Right lobe of liver (tissue), 6 donors: ENCODE measurements at regions not wholly inside any gene's neighbourhood (a gene's known extent, or its start where the extent isn't known, plus 50 kb on each side); places are given as distances from the start of the nearest gene placed in this dataset.

ENCODE experiments used
- ATAC-seq, 4 donors: fragments of 200-7000 bp; cut with Tn5 transposase; one replicate each; pipeline ENCODE4 v1.9.1; 2020; ENCODE audit warnings: mild to moderate bottlenecking in 4 of 4, moderate library complexity in 4 of 4
- DNase-seq, 3 donors: peaks; one replicate each; pipeline ENCODE4 v3.0.0-alpha.2; 2020
- H3K27ac ChIP-seq, 3 donors: fragments of 200-600 bp; one replicate each; pipeline ENCODE4 v1.8.0; 2022
- H3K27me3 ChIP-seq, 2 donors: fragments of 200-600 bp; one replicate each; pipeline ENCODE4 v1.8.0; 2022
- H3K36me3 ChIP-seq, 4 donors: fragments of 200-600 bp; sonication (generic) in 1 of 4; one replicate each; pipeline versions ENCODE4 v1.5.1 to v1.8.0; 2017 to 2022; ENCODE audit warnings: control low read depth in 1 of 4
- H3K4me1 ChIP-seq, 4 donors: fragments of 200-600 bp; sonication (generic) in 1 of 4; one replicate each; pipeline versions ENCODE4 v1.5.1 to v1.8.0; 2017 to 2022; ENCODE audit warnings: control low read depth in 1 of 4
- H3K4me3 ChIP-seq, 3 donors: fragments of 200-600 bp; one replicate each; pipeline ENCODE4 v1.8.0; 2022
- H3K9me3 ChIP-seq, 4 donors: fragments of 200-600 bp; sonication (generic) in 1 of 4; one replicate each; pipeline versions ENCODE4 v1.5.1 to v1.8.0; 2017 to 2022; ENCODE audit warnings: control low read depth in 1 of 4
- POLR2A ChIP-seq: fragments of 450-650 bp; IDR thresholded peaks from one replicate; pipeline ENCODE4 v1.6.1; 2017; ENCODE audit warnings: antibody characterized with exemption, mild to moderate bottlenecking
- WGBS: methylation state at CpG from one replicate; pipeline ENCODE4 v1.1.6; 2018; ENCODE audit warnings: low coverage, low lambda C conversion rate; ENCODE audit not compliant: insufficient coverage; ENCODE audit errors: missing lambda C conversion rate; 5-methylcytosine and 5-hydroxymethylcytosine counted together
- intact Hi-C, 2 donors: fragments of 100-400 bp; cut with DNase I; formaldehyde crosslinking; loops; one replicate each; pipeline versions ENCODE4 v1.11.2 to v1.14.1; 2022
- TF ChIP-seq, protein P1 (sequence below), 4 donors: fragments of 200-600 bp in 3 of 4; fragments of 450-650 bp in 1 of 4; IDR thresholded peaks; one replicate each; pipeline versions ENCODE4 v1.5.1 to v1.8.0; 2016 to 2022; ENCODE audit warnings: antibody characterized with exemption in 4 of 4, mild to moderate bottlenecking in 2 of 4
- donor health status: DM: no; HTN: yes; CAD: no.
- donor health status: DM: no; HTN: no; CAD: no.
- donor health status: DM: no; HTN: no; CAD: no.
- donor health status: DM: no; HTN: yes; CAD: no.
- donor health status: DM: no; HTN: yes; CAD: no.

DNA sequence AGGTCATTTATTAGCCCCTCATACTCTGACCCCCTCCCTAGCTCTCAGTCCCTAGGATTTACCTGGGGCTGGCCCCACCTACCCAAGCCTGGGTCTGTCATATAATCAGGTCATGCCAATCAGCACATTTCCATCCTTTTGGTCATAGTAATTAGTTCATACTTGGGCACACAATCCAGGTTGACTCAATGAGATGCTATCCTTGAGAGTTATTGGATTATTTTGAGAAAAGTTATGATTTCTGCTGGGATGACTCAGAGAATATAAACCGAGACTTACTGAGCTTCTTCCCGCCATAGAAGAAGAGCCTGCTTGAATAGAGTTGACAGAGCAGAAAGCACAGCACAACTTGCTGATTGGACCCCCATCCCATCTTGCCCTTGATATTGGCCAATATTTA lies 331.5 kb downstream of the CBLN1 start:
- intact Hi-C loops: no loop called here
- TF ChIP-seq, protein P1, sequence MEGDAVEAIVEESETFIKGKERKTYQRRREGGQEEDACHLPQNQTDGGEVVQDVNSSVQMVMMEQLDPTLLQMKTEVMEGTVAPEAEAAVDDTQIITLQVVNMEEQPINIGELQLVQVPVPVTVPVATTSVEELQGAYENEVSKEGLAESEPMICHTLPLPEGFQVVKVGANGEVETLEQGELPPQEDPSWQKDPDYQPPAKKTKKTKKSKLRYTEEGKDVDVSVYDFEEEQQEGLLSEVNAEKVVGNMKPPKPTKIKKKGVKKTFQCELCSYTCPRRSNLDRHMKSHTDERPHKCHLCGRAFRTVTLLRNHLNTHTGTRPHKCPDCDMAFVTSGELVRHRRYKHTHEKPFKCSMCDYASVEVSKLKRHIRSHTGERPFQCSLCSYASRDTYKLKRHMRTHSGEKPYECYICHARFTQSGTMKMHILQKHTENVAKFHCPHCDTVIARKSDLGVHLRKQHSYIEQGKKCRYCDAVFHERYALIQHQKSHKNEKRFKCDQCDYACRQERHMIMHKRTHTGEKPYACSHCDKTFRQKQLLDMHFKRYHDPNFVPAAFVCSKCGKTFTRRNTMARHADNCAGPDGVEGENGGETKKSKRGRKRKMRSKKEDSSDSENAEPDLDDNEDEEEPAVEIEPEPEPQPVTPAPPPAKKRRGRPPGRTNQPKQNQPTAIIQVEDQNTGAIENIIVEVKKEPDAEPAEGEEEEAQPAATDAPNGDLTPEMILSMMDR (IDR thresholded peaks at IDR 0.05): no peak
- TF ChIP-seq POLR2A: no peak
- WGBS: 79% methylated on average over 2 of the region's 2 CpGs

DNA sequence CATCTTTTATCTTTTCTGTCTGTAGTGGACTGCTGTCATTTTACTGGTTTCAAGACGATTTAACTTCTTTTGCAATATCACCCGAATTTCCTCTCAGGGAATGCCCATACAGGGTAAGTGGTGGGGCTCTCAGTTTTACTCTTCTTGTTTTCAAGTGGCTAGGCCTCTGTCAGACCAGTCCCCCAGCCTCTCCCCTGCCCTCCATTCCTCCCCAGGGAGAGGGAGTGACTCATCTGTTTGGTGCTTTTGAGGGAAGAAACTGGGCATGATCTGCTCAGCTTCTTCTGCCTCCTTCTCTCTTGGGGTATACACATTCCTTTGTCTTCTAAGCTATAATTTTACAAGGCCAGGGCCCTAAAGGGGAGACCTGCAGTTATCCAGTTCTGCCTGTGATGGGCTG lies 332.0 kb downstream of the CBLN1 start:
- Histone ChIP-seq H3K27me3 (no peaks in the 10 kb centered on the region), H3K27ac (no peak overlapping the region), H3K4me3 (no peak overlapping the region), H3K4me1 (no peaks in the 10 kb centered on the region), H3K9me3 (no peaks in the 10 kb centered on the region), H3K36me3 (no peaks in the 10 kb centered on the region)
- TF ChIP-seq, protein P1 (IDR thresholded peaks at IDR 0.05): no peak
- TF ChIP-seq POLR2A: no peak
- ATAC-seq (no peak), DNase-seq (no peak)
- 67% methylated on average over 1 of the region's 2 CpGs for WGBS
- intact Hi-C loops: no loop called here

More for the DNA sequence above, 331.5 kb downstream of the CBLN1 start:
- ATAC-seq (no peak), DNase-seq (no peak)
- Histone ChIP-seq H3K4me3 (no peak overlapping the region), H3K27ac (no peak overlapping the region), H3K27me3 (no peaks in the 10 kb centered on the region), H3K36me3 (no peaks in the 10 kb centered on the region), H3K4me1 (no peaks in the 10 kb centered on the region), H3K9me3 (no peaks in the 10 kb centered on the region)

DNA sequence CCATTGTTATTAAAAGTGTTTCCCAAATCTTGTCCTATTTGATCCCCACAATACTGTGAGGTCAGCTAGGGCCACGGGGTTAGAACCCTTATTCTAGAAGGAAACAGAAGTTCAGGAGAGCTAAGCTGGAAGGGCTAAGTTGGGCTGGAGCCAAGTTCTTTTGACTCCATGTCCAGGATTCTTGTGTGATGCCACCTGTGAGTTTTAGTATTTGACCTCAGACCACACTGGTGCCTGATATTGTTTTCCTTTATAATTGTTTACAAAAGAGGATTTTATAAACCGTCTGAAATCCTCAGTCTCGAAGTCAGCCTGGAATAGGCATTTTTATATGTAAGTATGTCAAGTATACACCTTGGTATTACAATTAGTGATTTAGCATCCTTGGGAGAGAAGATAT lies 332.7 kb downstream of the CBLN1 start:
- intact Hi-C loops: no loop called here
- no peak overlapping the region for H3K27ac ChIP-seq
- no peaks in the 10 kb centered on the region for H3K36me3 ChIP-seq
- no peak for DNase-seq
- 60% methylated on average over 2 of the region's 3 CpGs for WGBS
- TF ChIP-seq, protein P1 (IDR thresholded peaks at IDR 0.05): no peak
- TF ChIP-seq POLR2A: no peak
- no peaks in the 10 kb centered on the region for H3K9me3 ChIP-seq
- no peaks in the 10 kb centered on the region for H3K27me3 ChIP-seq
- no peak for ATAC-seq
- H3K4me1 ChIP-seq: no peaks in the 10 kb centered on the region
- no peak overlapping the region for H3K4me3 ChIP-seq

DNA sequence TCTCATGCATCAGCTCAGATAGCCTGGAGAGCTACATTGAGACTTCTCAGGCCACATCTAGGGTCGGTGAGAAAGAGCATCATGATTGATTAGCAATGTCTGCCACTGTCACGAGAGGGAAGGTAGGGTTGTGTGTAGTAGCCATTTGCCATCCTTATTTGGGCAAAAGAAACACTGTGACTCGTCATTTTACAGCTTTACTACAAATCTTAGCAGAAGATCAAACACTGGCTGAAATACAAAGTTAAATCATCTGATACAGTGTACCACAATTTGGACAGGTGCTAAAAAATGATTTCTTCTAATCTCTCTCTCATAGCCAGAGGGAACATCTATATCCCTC lies 334.3 kb downstream of the CBLN1 start:
- ATAC-seq (no peak), DNase-seq (no peak)
- Histone ChIP-seq H3K27ac (no peak overlapping the region), H3K36me3 (no peaks in the 10 kb centered on the region), H3K27me3 (no peaks in the 10 kb centered on the region), H3K4me1 (no peaks in the 10 kb centered on the region), H3K4me3 (no peak overlapping the region), H3K9me3 (no peaks in the 10 kb centered on the region)
- no peak for TF ChIP-seq POLR2A
- TF ChIP-seq, protein P1 (IDR thresholded peaks at IDR 0.05): no peak
- intact Hi-C loops: no loop called here
- 24% methylated on average over 3 of the region's 3 CpGs for WGBS

DNA sequence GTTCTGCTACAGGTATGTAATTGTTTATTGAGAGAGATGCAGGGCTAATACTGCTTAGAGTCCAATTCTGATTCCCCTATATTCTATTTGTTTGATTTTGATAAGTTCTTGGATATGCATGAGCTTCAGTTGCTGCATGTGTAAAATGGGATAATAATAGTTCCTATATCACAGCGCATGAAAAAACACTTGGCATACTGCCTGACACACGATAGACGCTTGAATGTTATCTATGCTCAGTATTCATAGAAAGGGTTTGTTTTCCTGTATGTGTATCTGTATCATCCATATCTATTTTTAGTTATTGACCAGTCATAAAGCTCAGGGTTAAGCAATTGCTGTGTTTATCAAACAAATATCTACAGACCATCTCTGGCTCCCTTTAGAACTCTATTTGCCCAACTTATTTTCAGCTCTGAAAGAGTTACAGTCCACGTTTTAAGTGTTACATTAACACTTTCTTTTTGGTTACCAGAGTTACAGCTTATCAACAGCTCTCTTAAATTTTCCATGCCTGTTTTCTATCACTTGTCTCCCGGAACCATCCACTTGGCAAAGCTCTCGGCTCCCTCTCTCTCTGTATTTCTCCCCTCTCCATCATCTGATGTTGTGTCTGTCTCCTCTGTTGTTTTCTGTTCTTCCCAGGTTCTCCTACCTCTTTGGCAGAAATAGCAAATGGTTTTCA lies 334.8 kb downstream of the CBLN1 start:
- no peak for ATAC-seq
- intact Hi-C loops: no loop called here
- no peaks in the 10 kb centered on the region for H3K4me1 ChIP-seq
- DNase-seq: no peak
- no peaks in the 10 kb centered on the region for H3K27me3 ChIP-seq
- H3K9me3 ChIP-seq: no peaks in the 10 kb centered on the region
- WGBS: 31% methylated on average over 6 of the region's 6 CpGs
- H3K36me3 ChIP-seq: no peaks in the 10 kb centered on the region
- TF ChIP-seq, protein P1 (IDR thresholded peaks at IDR 0.05): no peak
- TF ChIP-seq POLR2A: no peak
- no peak overlapping the region for H3K4me3 ChIP-seq
- H3K27ac ChIP-seq: no peak overlapping the region
